OCI-LY3 (cell line): ENCODE measurements at regions not wholly inside any gene's neighbourhood (a gene's known extent, or its start where the extent isn't known, plus 50 kb on each side); places are given as distances from the start of the nearest gene placed in this dataset.

Source experiments
- H2AFZ ChIP-seq: fragments of 200-600, 300-600 bp; shearing (Covaris generic); 2 replicates; pipeline ENCODE4 v1.6.0; 2014; ENCODE audit warnings: antibody characterized with exemption, low read depth, low read length
- H3K27ac ChIP-seq: fragments of 200-600, 300-600 bp; sonication (generic); 2 replicates; pipeline ENCODE4 v1.5.1; 2014; ENCODE audit warnings: mild to moderate bottlenecking, low read length, moderate library complexity, mixed read lengths
- H3K27me3 ChIP-seq: fragments of 200-600, 300-600 bp; sonication (generic); 2 replicates; pipeline ENCODE4 v1.6.1; 2014; ENCODE audit warnings: low read depth, low read length, mixed read lengths
- H3K36me3 ChIP-seq: fragments of 200-600, 300-600 bp; sonication (generic); replicated peaks from 2 replicates; pipeline ENCODE3; 2014; ENCODE audit warnings: low read depth, low read length, mixed read lengths
- H3K4me1 ChIP-seq: fragments of 300-600, 200-600 bp; sonication (generic); 2 replicates; pipeline ENCODE4 v1.6.1; 2014; ENCODE audit warnings: low read length, mixed read lengths
- H3K4me2 ChIP-seq: fragments of 200-600, 300-600 bp; sonication (generic); 2 replicates; pipeline ENCODE4 v1.6.1; 2014; ENCODE audit warnings: low read length, mixed read lengths
- H3K4me3 ChIP-seq: fragments of 300-600, 200-600 bp; sonication (generic); 2 replicates; pipeline ENCODE4 v1.5.1; 2014; ENCODE audit warnings: antibody characterized with exemption, mild to moderate bottlenecking, low read length, moderate library complexity
- H3K79me2 ChIP-seq: fragments of 300-600, 200-600 bp; shearing (Covaris generic); 2 replicates; pipeline ENCODE4 v1.6.1; 2014; ENCODE audit warnings: mild to moderate bottlenecking, low read length, mixed read lengths
- H3K9ac ChIP-seq: fragments of 300-600, 200-600 bp; shearing (Covaris generic); 2 replicates; pipeline ENCODE4 v1.6.0; 2014; ENCODE audit warnings: mild to moderate bottlenecking, low read length, moderate library complexity
- H3K9me3 ChIP-seq: fragments of 200-600, 300-600 bp; shearing (Covaris generic); 2 replicates; pipeline ENCODE4 v1.6.1; 2014; ENCODE audit warnings: low read length, mixed read lengths; ENCODE audit not compliant: insufficient read depth
- H4K20me1 ChIP-seq: fragments of 200-600, 300-600 bp; sonication (generic); 2 replicates; pipeline ENCODE4 v1.6.1; 2016; ENCODE audit warnings: low read length, mixed read lengths; ENCODE audit not compliant: insufficient read depth
- CTCF ChIP-seq: fragments of 200-600, 300-600 bp; sonication (generic); IDR thresholded peaks from 2 replicates; pipeline ENCODE4 v1.5.1; 2014; ENCODE audit warnings: antibody characterized with exemption, low read length, low read depth
- EZH2phosphoT487 ChIP-seq: fragments of 200-600 bp; shearing (Covaris generic); IDR thresholded peaks from 2 replicates; pipeline ENCODE4 v1.6.1; 2018; ENCODE audit warnings: antibody characterized with exemption, mixed run types, low read depth

- Histone ChIP-seq H3K36me3 (no peaks in the 10 kb centered on the region), H3K9ac (no peak overlapping the region), H4K20me1 (no peaks in the 10 kb centered on the region), H3K4me3 (no peak overlapping the region), H3K27ac (no peak overlapping the region), H3K9me3 (no peaks in the 10 kb centered on the region), H3K4me2 (no peak overlapping the region), H2AFZ (no peak overlapping the region), H3K79me2 (no peaks in the 10 kb centered on the region), H3K27me3 (no peaks in the 10 kb centered on the region), H3K4me1 (no peaks in the 10 kb centered on the region)
- TF ChIP-seq CTCF (no peak), EZH2phosphoT487 (no peak)
Measured at GRCh38 chr18:28963481-28963880, 786.6 kb upstream of the CDH2 start.

GRCh38 chr18:28961669-28962228, 784.8 kb upstream of the CDH2 start:
- no peaks in the 10 kb centered on the region for H3K79me2 ChIP-seq
- no peak for TF ChIP-seq EZH2phosphoT487
- TF ChIP-seq CTCF: peak; percentile 78
- no peak overlapping the region for H3K27ac ChIP-seq
- H3K4me1 ChIP-seq: no peaks in the 10 kb centered on the region
- H3K9me3 ChIP-seq: no peaks in the 10 kb centered on the region
- H3K4me2 ChIP-seq: no peak overlapping the region
- no peaks in the 10 kb centered on the region for H3K36me3 ChIP-seq
- H2AFZ ChIP-seq: no peak overlapping the region
- H3K27me3 ChIP-seq: no peaks in the 10 kb centered on the region
- H3K9ac ChIP-seq: no peak overlapping the region
- H4K20me1 ChIP-seq: no peaks in the 10 kb centered on the region
- no peak overlapping the region for H3K4me3 ChIP-seq

- no peak overlapping the region for H2AFZ ChIP-seq
- no peak overlapping the region for H3K4me3 ChIP-seq
- no peak for TF ChIP-seq EZH2phosphoT487
- TF ChIP-seq CTCF: no peak
- H3K4me2 ChIP-seq: no peak overlapping the region
- no peaks in the 10 kb centered on the region for H3K27me3 ChIP-seq
- H3K4me1 ChIP-seq: no peaks in the 10 kb centered on the region
- H3K9me3 ChIP-seq: no peaks in the 10 kb centered on the region
- H3K27ac ChIP-seq: no peak overlapping the region
- H4K20me1 ChIP-seq: no peaks in the 10 kb centered on the region
- H3K36me3 ChIP-seq: no peaks in the 10 kb centered on the region
- H3K79me2 ChIP-seq: no peaks in the 10 kb centered on the region
- no peak overlapping the region for H3K9ac ChIP-seq
Measured at GRCh38 chr18:28960146-28960545, 783.2 kb upstream of the CDH2 start.

- no peak overlapping the region for H3K9ac ChIP-seq
- H4K20me1 ChIP-seq: no peaks in the 10 kb centered on the region
- no peaks in the 10 kb centered on the region for H3K36me3 ChIP-seq
- no peaks in the 10 kb centered on the region for H3K4me1 ChIP-seq
- H3K27ac ChIP-seq: no peak overlapping the region
- no peaks in the 10 kb centered on the region for H3K27me3 ChIP-seq
- no peaks in the 10 kb centered on the region for H3K79me2 ChIP-seq
- peaks cover 17% of the 10 kb centered on the region; the same call in 1 of the 2 replicates for H3K9me3 ChIP-seq
- TF ChIP-seq CTCF (no peak), EZH2phosphoT487 (no peak)
- no peak overlapping the region for H3K4me2 ChIP-seq
- no peak overlapping the region for H3K4me3 ChIP-seq
- H2AFZ ChIP-seq: no peak overlapping the region
Measured at GRCh38 chr18:28952339-28952738, 775.4 kb upstream of the CDH2 start.
